HL-60/S4 treated with phorbol 12-myristate 13-acetate at 8.2 ng/mL for 4 days and 3 days (cell line): ENCODE measurements at regions not wholly inside any gene's neighbourhood (a gene's known extent, or its start where the extent isn't known, plus 50 kb on each side); places are given as distances from the start of the nearest gene placed in this dataset.

Experiments
- in situ Hi-C: fragments of 300-500 bp; cut with MboI; formaldehyde crosslinking; loops from 2 replicates; pipeline ENCODE4 v1.15.0; 2022; ENCODE audit warnings: low sequenced_read_pairs

DNA sequence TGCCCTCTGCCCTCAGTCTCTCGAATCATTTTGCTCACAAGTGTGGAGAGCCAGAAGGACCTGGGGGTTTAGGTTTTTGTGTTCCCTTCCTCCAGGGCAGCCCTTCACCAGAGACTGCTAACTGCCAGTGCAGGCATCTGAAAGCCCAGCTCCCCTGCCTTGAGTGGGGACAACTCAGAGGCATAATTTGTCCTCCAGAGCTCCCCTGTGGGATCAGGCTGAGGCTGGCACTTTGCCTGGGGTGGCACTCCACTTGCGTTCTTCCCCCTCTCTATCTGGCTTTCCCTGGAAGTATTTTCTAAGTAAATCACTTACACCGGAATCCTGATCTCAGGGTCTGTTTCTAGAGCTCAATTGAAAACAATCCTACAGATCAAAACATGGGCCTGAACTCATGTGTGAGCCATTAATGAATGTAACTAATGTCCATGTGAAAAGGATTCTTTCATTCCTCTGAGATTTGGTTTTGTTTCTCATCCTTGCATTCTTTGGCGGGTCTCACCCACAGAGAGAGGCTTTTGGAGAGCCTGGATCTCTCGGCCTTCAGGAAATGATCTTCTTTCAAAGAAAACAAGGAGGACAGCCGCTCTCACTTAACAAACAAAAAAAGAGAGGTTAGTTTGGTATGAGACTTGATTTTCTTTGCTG is 125.7 kb upstream of the RIPOR2 start:
- in situ Hi-C loops = no loop called here

DNA sequence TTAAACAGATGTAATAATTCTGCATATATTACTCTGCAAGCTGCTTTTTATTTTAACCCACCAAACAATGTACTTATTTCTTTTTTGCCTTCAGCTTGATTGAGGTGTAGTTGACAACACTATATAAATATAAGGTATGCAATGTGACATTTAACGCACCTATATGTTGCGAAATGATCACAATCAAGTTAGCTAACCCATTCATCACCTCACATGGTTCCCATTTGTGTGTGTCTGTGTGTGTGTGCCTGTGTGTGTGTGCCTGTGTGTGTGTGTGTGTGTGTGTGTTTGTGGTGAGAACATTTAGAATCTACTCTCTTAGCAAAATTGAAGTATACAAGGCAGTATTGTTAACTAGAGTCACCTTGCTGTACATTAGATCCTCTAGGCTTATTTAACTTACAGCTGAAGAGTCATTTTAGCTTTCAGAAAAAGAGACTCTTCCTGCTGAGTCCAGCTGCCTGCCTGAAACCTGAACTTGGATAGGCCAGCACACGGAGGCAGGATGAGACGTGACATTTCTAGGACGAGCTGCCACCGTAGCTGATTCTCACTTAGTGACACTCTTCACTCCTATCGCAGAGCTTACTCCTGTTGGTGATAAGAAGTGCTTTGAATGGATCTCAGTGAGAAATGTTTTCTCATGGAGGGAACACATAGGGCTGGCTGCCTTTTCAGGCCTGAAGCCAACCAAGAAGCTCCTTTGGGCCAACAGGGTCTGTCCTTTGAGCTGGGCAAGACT is 126.5 kb upstream of the RIPOR2 start:
- in situ Hi-C loops = no loop called here

DNA sequence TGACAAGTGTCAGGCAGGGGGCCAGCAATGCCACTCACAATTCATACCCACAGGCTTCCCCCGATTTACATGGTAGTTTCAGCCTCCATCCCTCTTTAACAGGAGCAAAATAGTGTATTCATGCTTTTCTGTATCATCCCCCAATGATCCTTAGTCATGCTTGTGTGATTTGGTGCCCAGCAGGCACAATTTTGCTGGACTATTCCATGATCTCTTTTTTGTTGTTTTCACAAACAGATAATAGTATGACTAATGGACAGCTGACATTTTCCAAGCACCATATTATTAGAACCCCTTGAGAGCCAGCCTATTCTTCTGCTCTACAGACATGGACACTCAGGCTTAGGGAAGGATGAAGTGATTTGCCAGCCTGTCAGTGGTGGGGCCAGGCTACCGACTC is 128.2 kb upstream of the RIPOR2 start:
- in situ Hi-C loops = no loop called here

DNA sequence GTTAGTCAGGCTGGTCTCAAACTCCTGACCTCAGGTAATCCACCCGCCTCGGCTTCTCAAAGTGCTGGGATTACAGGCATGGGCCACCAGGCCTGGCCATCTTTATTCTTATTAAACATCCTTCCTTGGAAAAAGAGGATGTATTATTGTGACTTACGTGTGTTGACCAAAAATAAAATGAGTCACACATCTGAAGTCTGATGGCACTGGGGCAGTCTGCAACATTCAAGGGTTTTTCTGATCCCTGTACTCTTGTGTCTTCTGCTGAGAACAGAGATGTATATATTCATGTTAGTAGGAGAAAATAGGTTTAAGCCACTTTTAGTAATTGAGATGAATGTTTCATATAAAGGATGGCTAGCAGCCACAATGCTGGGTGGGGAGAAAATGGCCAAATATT is 129.9 kb upstream of the RIPOR2 start:
- in situ Hi-C loops = no loop called here

DNA sequence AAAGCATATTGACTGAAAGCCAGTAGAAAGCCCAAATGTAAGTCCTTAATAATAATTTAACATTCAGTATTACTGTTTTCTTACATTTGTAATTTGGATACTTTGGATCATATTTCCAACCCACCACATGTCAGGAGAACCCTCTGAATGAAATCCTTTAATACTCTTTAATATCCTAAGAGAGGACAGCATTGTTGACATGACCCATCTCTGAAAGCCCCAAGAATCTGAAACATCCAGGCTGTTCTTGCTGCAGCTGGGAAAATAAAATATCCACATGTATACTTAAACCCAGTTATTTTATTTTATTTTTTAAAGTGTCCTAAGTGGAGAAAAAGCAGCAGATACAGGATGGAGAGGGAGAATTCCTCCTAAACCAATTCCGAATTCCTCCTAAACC is 130.8 kb upstream of the RIPOR2 start:
- in situ Hi-C loops = no loop called here

DNA sequence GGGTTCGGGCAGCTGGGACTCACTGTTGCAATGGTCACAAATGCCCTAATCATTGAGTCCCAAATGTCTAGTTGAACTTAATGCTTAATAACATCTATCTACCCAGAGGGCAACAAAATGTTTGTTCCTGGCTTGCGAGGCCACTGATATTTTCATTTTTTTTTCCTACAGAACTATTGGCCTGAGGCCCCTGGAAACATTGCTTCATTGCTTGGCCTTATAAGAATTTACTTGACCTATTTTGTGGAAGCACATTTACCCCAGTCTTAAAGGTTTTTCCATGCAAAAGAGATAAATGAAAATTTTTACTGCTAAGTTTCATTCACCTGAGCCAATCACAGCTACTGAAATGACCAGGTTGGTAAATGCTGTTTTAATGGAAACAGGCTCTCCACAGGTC is 133.1 kb upstream of the RIPOR2 start:
- in situ Hi-C loops = no loop called here

DNA sequence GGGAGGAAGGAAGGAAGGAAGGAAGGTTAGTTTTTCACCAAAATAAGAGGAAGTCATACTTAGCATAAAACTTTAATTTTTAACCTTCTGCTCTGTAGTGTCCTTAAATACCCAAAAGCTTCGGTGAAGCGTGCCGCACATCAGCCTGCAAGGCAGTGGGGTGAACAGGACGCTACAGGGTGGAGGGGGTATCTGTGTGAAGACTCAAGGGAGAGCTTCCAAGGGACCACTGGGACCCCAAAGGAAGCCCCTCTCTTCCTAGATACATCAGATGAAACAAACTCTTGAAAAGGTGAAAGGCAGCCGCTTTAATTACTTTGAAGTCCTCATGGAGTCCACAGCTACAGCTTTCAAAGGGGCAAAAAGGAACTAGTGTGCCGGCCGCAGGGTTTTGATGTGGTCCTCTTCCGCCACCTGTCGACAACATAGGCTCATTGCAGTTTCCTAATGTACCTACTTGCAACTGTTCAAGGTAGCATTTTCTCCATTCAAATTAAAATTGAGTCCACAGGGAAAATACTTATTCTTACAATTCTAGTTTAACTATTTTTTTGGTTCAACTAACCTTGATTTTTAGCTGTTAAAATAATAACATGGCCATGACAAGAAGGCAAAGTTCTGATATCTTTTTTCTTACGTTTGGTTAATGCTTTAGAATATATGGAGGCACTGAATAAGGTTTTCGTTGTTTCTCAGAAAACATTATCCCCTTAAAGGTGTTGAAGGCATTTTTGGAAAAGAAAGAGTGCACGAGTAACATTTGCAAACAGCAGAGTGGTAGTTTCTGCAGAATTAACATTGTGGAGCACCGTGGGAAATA is 135.0 kb upstream of the RIPOR2 start:
- in situ Hi-C loops = no loop called here

DNA sequence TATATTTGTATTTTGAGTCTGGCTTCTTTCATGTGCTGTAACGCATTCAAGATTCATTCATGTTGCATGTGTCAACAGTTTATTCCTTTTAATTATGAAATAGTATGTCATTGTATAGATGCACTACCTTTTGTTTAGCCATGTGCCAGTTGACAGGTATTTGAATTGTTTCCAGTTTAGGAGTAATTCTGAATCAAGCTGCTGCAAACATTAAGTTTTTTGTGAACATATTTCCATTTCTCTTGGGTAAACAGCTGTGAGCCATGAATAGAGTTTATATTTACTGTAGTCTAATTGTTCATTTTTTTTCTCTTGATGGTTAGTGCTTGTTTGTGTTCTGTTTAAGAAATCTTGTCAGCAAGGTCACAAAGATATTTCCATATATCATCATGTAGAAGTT is 142.4 kb upstream of the RIPOR2 start:
- in situ Hi-C loops = no loop called here

DNA sequence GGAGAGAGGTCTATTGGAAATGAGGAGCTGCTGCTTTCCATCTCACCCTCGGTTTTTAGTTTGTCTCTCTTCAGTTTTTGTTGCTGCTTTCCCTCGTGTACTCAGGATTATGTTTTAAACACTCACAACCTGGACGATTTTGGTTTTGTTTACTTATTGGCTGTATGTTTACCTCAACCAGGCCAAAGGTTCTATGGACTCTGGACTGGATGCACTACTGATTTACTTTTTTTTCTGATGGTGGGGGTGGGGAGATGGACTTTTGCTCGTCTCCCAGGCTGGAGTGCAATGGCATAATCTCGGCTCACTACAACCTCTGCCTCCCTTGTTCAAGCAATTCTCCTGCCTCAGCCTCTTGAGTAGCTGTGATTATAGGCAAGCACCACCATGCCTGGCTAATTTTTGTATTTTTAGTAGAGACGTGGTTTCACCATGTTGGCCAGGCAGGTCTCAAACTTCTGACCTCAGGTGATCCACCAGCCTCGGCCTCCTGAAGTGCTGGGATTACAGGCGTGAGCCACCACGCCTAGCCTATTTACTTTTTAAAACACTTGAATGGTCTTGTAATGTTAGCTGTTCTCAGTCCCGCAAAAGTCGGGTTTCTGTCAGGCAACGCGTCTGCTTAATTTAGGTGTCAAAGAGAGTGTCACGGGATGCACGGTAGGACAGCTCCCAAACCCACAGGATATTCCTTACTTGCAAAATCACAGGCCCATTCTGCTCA is 148.2 kb upstream of the RIPOR2 start:
- in situ Hi-C loops = no loop called here

DNA sequence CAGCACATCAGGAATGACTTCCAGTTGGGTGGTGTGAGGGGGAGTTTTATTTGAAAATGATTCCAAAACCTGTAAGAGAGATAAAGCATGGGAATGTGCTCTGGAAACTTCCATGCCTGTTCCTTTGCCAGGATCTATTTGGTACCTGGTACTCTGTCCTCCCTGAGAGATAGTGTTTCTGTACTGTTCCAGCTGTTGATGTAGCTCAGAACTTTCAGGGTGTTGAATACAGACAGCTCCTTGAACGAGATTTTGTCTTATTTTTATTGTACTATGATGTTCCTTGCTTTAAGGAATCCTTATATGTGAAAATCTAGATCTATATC is 148.7 kb upstream of the RIPOR2 start:
- in situ Hi-C loops = no loop called here

DNA sequence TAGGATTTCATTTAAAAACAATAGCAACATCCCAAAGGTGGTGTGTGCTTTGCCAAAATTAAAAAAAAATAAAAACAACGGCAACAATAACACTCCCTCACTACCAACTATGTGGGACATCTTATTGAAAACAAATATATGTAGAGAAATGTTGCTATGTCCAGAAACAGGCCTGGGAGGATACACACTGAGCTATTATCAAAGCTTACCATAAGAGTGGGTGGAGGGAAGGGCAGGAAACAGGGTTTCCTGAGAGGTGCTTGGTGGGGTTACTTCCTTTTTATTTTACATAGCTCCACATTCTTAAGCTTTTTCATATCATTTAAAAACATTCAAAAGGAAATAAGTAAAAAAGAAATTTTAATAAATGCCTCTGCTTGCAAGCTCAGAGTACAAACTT is 150.0 kb upstream of the RIPOR2 start:
- in situ Hi-C loops = no loop called here

DNA sequence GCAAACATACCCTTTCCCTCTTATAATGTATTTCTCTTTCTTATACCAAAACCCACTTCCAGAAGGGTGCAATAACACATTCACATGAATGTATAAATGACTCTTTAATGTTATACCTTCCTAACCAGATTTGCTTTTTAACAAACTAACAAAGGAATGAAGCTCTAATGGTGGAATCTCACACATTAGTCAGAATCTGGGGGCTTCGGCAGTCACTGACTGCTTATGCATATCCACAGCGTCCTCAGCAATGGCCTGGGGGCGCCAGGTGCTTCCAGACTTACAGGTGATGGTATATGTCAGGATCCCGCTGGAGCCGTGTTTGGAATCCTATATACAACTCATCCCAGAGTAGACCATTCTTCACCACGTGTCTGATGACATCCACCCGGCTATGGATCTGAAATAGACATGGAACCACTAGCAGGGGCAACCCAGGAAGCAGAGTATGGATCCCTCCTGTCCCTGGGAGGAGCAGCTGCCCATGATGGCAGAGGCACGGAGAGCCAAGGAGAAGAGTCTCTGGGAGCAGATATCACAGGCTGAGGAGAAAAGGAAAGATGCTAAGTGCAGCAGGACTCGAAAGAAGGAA is 150.8 kb upstream of the RIPOR2 start:
- in situ Hi-C loops = no loop called here

DNA sequence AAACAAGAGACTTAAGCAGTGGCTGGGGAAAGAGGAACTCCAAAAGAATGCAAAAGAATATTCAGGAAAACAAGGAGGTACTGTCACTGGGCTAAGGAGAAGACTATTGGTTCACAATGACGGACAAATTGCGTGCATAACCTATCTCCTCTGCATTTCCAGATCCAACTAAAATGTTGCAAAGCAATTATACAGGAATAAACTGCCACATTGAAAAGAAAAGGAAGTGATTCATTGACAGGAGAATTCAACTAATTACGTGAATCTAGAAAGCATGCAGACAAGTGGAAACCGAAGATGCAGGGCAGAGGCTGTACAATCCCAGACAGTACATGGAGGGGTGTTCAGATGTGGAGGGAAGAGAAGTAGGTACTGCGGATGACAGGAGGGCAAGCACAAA is 152.8 kb upstream of the RIPOR2 start:
- in situ Hi-C loops = no loop called here

DNA sequence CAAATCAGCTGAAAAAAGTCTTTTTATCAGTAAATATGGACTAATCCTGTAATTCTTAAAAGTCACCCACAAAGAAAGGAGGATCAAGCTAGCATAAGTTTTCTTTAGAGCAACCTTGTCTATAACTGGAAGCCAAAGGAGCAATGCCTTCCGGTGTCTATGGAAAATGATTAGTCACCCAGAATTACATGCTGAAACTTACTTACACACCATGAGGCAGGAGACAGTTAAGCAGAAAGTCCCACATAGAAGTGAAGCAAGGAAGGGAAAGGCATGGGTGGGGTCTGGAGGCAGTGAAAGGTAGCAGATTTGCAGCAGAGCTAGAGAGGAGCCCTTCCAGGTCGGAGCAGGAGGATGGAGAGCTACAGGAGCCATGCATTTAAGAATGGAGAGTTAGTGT is 153.7 kb upstream of the RIPOR2 start:
- in situ Hi-C loops = no loop called here

DNA sequence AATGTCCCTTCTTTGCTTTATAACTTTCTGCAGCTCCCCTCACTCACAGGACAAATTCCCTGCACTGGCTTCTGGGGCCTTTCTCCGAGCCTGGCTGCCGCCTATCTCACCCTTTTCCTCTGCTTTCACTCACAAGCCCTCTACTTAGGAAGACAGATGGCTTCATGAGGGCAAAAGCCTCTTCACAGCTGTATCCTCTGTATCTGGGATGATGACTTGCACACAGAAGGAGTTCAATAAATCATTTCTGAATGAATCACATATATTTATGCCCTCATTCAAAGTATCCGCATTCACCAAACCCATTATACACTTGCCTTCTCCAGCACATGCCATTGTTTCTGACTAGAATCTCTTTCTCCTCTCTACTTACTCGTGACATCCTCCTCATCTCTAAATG is 159.0 kb upstream of the RIPOR2 start:
- in situ Hi-C loops = no loop called here

DNA sequence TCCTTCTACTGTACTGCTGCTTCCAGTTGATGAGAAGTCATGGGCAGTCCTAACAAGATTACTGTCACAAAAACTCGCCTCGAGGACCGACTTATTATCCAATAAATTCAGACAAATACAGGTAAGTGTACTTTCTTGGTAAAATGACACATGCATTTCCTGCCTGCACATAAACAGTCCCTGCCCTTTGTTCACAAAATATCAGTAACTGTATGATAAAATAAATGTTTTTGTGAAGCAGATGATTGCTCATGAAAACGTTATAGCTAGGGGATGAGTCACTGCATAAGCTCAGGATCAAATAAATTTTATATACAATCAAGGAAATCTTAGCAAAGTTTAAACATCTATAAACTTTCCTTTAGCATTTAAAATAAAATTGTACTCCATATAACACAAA is 164.5 kb upstream of the RIPOR2 start:
- in situ Hi-C loops = no loop called here

DNA sequence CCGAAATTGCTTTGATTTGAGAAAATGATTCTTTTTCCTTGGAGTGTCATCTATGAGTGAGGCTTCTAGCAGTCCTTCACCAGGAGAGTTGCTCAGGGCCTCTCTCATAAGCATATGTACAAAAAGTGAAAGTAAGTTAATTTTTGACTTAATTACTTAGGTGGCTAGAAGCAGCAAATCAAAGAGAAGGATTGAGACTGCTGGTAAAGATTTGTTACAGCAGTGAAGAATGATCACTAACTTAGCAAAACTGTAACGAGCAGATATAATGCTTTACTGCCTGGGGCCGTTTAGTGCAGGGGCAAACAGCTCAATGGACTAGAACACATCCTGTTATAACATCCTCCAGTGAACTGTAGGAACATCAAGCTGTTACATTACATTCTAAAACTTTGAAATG is 167.8 kb upstream of the RIPOR2 start:
- in situ Hi-C loops = no loop called here

DNA sequence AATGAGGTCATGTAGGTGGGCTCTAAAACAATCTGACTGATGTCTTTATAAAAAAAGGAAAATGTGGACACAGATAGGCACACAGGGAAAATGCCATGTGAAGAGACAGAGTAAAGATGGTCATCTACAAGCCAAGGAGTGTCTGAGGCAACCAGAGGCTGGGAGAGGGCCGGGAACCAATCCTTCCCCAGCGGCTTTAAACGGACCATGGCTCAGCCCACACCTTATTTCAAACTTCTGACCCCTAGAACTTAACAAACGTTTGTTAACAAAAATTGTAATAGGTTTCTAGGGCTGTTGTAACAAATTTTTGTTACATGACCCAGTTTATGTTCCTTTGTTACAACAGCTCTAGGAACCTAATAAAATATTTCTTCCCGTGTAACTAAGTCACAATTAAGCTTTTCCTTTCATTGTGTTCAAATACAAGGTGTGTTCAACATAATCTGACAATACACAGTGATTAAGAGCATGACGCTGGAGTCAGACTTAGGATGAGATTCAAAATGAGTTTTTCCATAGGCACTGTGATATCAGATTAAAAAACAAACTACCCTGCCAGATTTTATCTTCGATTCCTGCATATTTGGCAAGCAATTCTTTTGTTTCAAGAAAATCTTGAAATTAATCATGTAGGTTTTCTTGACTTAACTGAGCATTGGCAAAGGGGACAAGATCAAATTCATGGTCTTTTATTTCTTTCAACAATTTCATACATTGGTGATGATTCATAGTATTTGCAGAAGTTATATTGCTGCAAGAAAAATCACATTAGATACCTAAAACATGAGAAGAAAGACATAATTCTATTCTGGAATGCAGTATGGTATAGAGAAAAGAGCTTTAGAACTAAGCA is 169.5 kb upstream of the RIPOR2 start:
- in situ Hi-C loops = no loop called here

DNA sequence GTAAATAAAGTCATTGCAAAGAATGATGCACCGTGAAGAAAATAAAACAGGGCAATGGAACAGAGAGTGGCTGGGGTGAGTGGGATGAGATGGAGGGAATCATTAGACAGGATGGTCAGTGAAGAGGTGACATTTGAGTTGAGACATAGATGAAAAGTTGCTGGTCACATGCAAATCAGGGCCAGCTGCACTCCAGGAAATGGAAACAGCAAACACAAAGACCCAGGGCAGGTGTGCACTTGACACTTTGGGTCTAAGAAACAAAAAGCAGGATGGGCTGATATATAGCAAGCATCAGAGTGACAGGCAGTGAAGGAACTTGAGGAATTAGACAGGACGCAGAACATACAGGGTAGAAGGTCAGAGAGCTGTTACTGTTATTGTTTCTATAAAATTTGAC is 171.5 kb upstream of the RIPOR2 start:
- in situ Hi-C loops = no loop called here

DNA sequence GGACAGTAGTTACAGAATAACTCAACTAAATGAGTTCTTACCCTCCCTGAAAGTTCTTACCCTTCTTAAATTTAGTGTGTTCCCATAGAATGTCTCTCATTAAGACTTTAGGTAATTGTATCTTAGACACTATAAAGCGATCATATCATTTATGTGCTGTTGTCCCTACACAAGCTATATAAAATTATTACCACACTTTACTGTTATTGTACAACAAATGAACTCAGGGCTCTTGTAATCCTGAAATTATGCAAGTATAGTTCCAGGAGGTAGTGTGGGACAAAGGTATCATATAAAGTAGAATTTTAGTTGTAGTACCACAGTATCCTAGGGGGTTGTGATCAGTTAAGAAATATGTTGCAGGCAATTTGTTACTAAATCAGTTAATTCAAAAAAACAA is 167.4 kb upstream of the CARMIL1 start:
- in situ Hi-C loops = no loop called here
